HUES64 (cell line): ENCODE measurements at regions not wholly inside any gene's neighbourhood (a gene's known extent, or its start where the extent isn't known, plus 50 kb on each side); places are given as distances from the start of the nearest gene placed in this dataset.

Experiments used
- H3K27ac ChIP-seq: 2 replicates; pipeline ENCODE4 v1.7.0; 2013; ENCODE audit warnings: low read depth, low read length, inconsistent platforms
- H3K27me3 ChIP-seq: 2 replicates; pipeline ENCODE4 v1.6.1; 2013; ENCODE audit warnings: mild to moderate bottlenecking, low read length; ENCODE audit not compliant: insufficient read depth
- H3K36me3 ChIP-seq: 2 replicates; pipeline ENCODE4 v1.6.1; 2013; ENCODE audit warnings: mild to moderate bottlenecking, low read length; ENCODE audit not compliant: insufficient read depth
- H3K4me1 ChIP-seq: 2 replicates; pipeline ENCODE4 v1.6.1; 2013; ENCODE audit warnings: mild to moderate bottlenecking, low read length, moderate library complexity; ENCODE audit not compliant: insufficient read depth
- H3K4me3 ChIP-seq: 2 replicates; pipeline ENCODE4 v1.5.1; 2013; ENCODE audit warnings: mild to moderate bottlenecking, low read length, moderate library complexity
- H3K9ac ChIP-seq: 2 replicates; pipeline ENCODE4 v1.6.1; 2013; ENCODE audit warnings: mild to moderate bottlenecking, low read depth, low read length
- H3K9me3 ChIP-seq: 2 replicates; pipeline ENCODE4 v1.6.1; 2013; ENCODE audit warnings: low read depth, low read length; ENCODE audit not compliant: insufficient read depth
- WGBS: fragments of 150-250, 120-280 bp; methylation state at CpG from one replicate; pipeline ENCODE4 v1.1.7; 2013; ENCODE audit warnings: missing lambda C conversion rate; 5-methylcytosine and 5-hydroxymethylcytosine counted together

GRCh38 chr6:15773806-15774410 is 111.1 kb upstream of the DTNBP1 start:
- H3K4me3 ChIP-seq = no peak overlapping the region
- 92% methylated on average over 3 of the region's 3 CpGs for WGBS
- H3K36me3 ChIP-seq = no peaks in the 10 kb centered on the region
- H3K9me3 ChIP-seq = no peaks in the 10 kb centered on the region
- no peak overlapping the region for H3K27ac ChIP-seq
- no peaks in the 10 kb centered on the region for H3K4me1 ChIP-seq
- H3K27me3 ChIP-seq = no peaks in the 10 kb centered on the region
- H3K9ac ChIP-seq = no peak overlapping the region

- Histone ChIP-seq H3K27ac (no peak overlapping the region), H3K36me3 (no peaks in the 10 kb centered on the region), H3K27me3 (no peaks in the 10 kb centered on the region), H3K9ac (no peak overlapping the region), H3K9me3 (no peaks in the 10 kb centered on the region), H3K4me3 (no peak overlapping the region), H3K4me1 (no peaks in the 10 kb centered on the region)
- 95% methylated on average over 4 of the region's 4 CpGs for WGBS
Measured at GRCh38 chr6:15770347-15771143, 107.7 kb upstream of the DTNBP1 start.

GRCh38 chr6:15769511-15770018 is 106.7 kb upstream of the DTNBP1 start:
- WGBS = 92% methylated on average over 5 of the region's 5 CpGs
- Histone ChIP-seq H3K27me3 (no peaks in the 10 kb centered on the region), H3K9ac (no peak overlapping the region), H3K27ac (no peak overlapping the region), H3K36me3 (no peaks in the 10 kb centered on the region), H3K9me3 (no peaks in the 10 kb centered on the region), H3K4me1 (no peaks in the 10 kb centered on the region), H3K4me3 (no peak overlapping the region)

GRCh38 chr6:15768999-15769398 is 106.2 kb upstream of the DTNBP1 start:
- Histone ChIP-seq H3K27me3 (no peaks in the 10 kb centered on the region), H3K4me1 (peaks cover 3% of the 10 kb centered on the region; the same call in 1 of the 2 replicates), H3K36me3 (no peaks in the 10 kb centered on the region), H3K27ac (no peak overlapping the region), H3K4me3 (no peak overlapping the region), H3K9ac (no peak overlapping the region), H3K9me3 (no peaks in the 10 kb centered on the region)
- 84% methylated on average over 5 of the region's 5 CpGs for WGBS

GRCh38 chr6:15763837-15764236 is 101.0 kb upstream of the DTNBP1 start:
- H3K4me1 ChIP-seq = peaks cover 5% of the 10 kb centered on the region; the same call in 1 of the 2 replicates
- no peaks in the 10 kb centered on the region for H3K36me3 ChIP-seq
- H3K27ac ChIP-seq = no peak overlapping the region
- WGBS = 78% methylated on average over 8 of the region's 8 CpGs
- H3K4me3 ChIP-seq = no peak overlapping the region
- no peaks in the 10 kb centered on the region for H3K9me3 ChIP-seq
- no peaks in the 10 kb centered on the region for H3K27me3 ChIP-seq
- no peak overlapping the region for H3K9ac ChIP-seq

GRCh38 chr6:15763364-15763763 is 100.5 kb upstream of the DTNBP1 start:
- WGBS = 97% methylated on average over 2 of the region's 3 CpGs

GRCh38 chr6:15761045-15761502 is 98.2 kb upstream of the DTNBP1 start:
- Histone ChIP-seq H3K27ac (no peak overlapping the region), H3K27me3 (no peaks in the 10 kb centered on the region), H3K9ac (no peak overlapping the region), H3K4me1 (peaks cover 5% of the 10 kb centered on the region; the same call in 1 of the 2 replicates), H3K4me3 (no peak overlapping the region), H3K36me3 (no peaks in the 10 kb centered on the region), H3K9me3 (no peaks in the 10 kb centered on the region)
- 88% methylated on average over 1 of the region's 2 CpGs for WGBS

More at GRCh38 chr6:15763364-15763763, 100.5 kb upstream of the DTNBP1 start:
- Histone ChIP-seq H3K27me3 (no peaks in the 10 kb centered on the region), H3K9me3 (no peaks in the 10 kb centered on the region), H3K36me3 (no peaks in the 10 kb centered on the region), H3K9ac (no peak overlapping the region), H3K4me1 (peaks cover 5% of the 10 kb centered on the region; the same call in 1 of the 2 replicates), H3K4me3 (no peak overlapping the region), H3K27ac (no peak overlapping the region)

- no peak overlapping the region for H3K27ac ChIP-seq
- H3K9me3 ChIP-seq = no peaks in the 10 kb centered on the region
- H3K36me3 ChIP-seq = no peaks in the 10 kb centered on the region
- H3K9ac ChIP-seq = no peak overlapping the region
- no peaks in the 10 kb centered on the region; the same call in 1 of the 2 replicates for H3K4me1 ChIP-seq
- no peaks in the 10 kb centered on the region for H3K27me3 ChIP-seq
- 96% methylated on average over 36 of the region's 36 CpGs for WGBS
- H3K4me3 ChIP-seq = no peak overlapping the region
Measured at GRCh38 chr6:15758631-15759215, 95.9 kb upstream of the DTNBP1 start.

- Histone ChIP-seq H3K4me3 (no peak overlapping the region), H3K27me3 (no peaks in the 10 kb centered on the region), H3K9me3 (no peaks in the 10 kb centered on the region), H3K27ac (no peak overlapping the region), H3K36me3 (no peaks in the 10 kb centered on the region), H3K9ac (no peak overlapping the region), H3K4me1 (no peaks in the 10 kb centered on the region)
- whole genome bisulfite sequencing = 97% methylated on average over 6 of the region's 6 CpGs
Measured at GRCh38 chr6:15755526-15755925, 92.7 kb upstream of the DTNBP1 start.

GRCh38 chr6:15754706-15755079 is 91.9 kb upstream of the DTNBP1 start:
- Histone ChIP-seq H3K9ac (no peak overlapping the region), H3K27ac (no peak overlapping the region), H3K27me3 (no peaks in the 10 kb centered on the region), H3K36me3 (no peaks in the 10 kb centered on the region), H3K4me1 (no peaks in the 10 kb centered on the region), H3K4me3 (no peak overlapping the region), H3K9me3 (no peaks in the 10 kb centered on the region)
- 95% methylated on average over 9 of the region's 9 CpGs for WGBS

- Histone ChIP-seq H3K4me3 (no peak overlapping the region), H3K27me3 (no peaks in the 10 kb centered on the region), H3K4me1 (no peaks in the 10 kb centered on the region), H3K36me3 (no peaks in the 10 kb centered on the region), H3K9ac (no peak overlapping the region), H3K9me3 (no peaks in the 10 kb centered on the region), H3K27ac (no peak overlapping the region)
- WGBS = 91% methylated on average over 5 of the region's 5 CpGs
Measured at GRCh38 chr6:15754035-15754705, 91.3 kb upstream of the DTNBP1 start.
